RWPE2 (cell line): ENCODE measurements at regions not wholly inside any gene's neighbourhood (a gene's known extent, or its start where the extent isn't known, plus 50 kb on each side); places are given as distances from the start of the nearest gene placed in this dataset.
"Not testable (repeated sequence)": the region's sequence is repeated elsewhere in the genome, so short reads cannot be mapped to it uniquely, and the experiment has no call there.

ENCODE experiments used
- ATAC-seq: fragments of 200-7000 bp; cut with Tn5 transposase; 3 replicates; pipeline ENCODE4 v1.9.1; 2021; ENCODE audit warnings: low read depth
- DNase-seq: peaks from one replicate; pipeline ENCODE4 v3.0.0-alpha.2; 2020; ENCODE audit warnings: low spot score
- H3K27ac ChIP-seq: fragments of 450-650 bp; 2 replicates; pipeline ENCODE4 v1.5.1; 2017; ENCODE audit warnings: mild to moderate bottlenecking; ENCODE audit not compliant: poor library complexity, severe bottlenecking
- H3K27me3 ChIP-seq: fragments of 250-450 bp; sonication (Bioruptor Pico); 2 replicates; pipeline ENCODE4 v1.5.1; 2021; ENCODE audit warnings: mild to moderate bottlenecking, moderate library complexity; ENCODE audit not compliant: insufficient read depth, poor library complexity, severe bottlenecking
- H3K36me3 ChIP-seq: fragments of 250-450 bp; sonication (Bioruptor Pico); 2 replicates; pipeline ENCODE4 v1.5.1; 2020; ENCODE audit warnings: low read depth, mild to moderate bottlenecking, moderate library complexity
- H3K4me1 ChIP-seq: fragments of 250-450 bp; sonication (Bioruptor Pico); 2 replicates; pipeline ENCODE4 v1.5.1; 2021; ENCODE audit warnings: mild to moderate bottlenecking, moderate library complexity; ENCODE audit not compliant: insufficient read depth, poor library complexity, severe bottlenecking
- H3K4me3 ChIP-seq: fragments of 250-450 bp; sonication (Bioruptor Pico); 2 replicates; pipeline ENCODE4 v1.5.1; 2021; ENCODE audit warnings: mild to moderate bottlenecking, moderate library complexity; ENCODE audit not compliant: severe bottlenecking
- H3K9me3 ChIP-seq: fragments of 250-450 bp; sonication (Bioruptor Pico); 2 replicates; pipeline ENCODE4 v1.5.1; 2021; ENCODE audit warnings: mild to moderate bottlenecking, moderate library complexity; ENCODE audit not compliant: severe bottlenecking
- CTCF ChIP-seq: fragments of 450-650 bp; IDR thresholded peaks from one replicate; pipeline ENCODE4 v1.5.1; 2017; ENCODE audit warnings: mild to moderate bottlenecking, moderate library complexity; ENCODE audit not compliant: poor library complexity, severe bottlenecking

GRCh38 chr5:104048231-104048630, 485.6 kb upstream of the NUDT12 start:
- no peak overlapping the region for H3K4me3 ChIP-seq
- no peak overlapping the region for H3K27ac ChIP-seq
- H3K36me3 ChIP-seq = no peaks in the 10 kb centered on the region
- ATAC-seq = no peak
- H3K4me1 ChIP-seq = no peaks in the 10 kb centered on the region
- DNase-seq = no peak
- no peak for TF ChIP-seq CTCF
- no peaks in the 10 kb centered on the region for H3K9me3 ChIP-seq
- peaks cover 3% of the 10 kb centered on the region for H3K27me3 ChIP-seq

GRCh38 chr5:104045987-104046386, 483.4 kb upstream of the NUDT12 start:
- Histone ChIP-seq H3K27ac (no peak overlapping the region), H3K4me1 (no peaks in the 10 kb centered on the region), H3K36me3 (no peaks in the 10 kb centered on the region), H3K27me3 (peaks cover 3% of the 10 kb centered on the region), H3K9me3 (no peaks in the 10 kb centered on the region), H3K4me3 (no peak overlapping the region)
- ATAC-seq = no peak
- TF ChIP-seq CTCF = no peak
- no peak for DNase-seq

- H3K4me3 ChIP-seq, H3K36me3 ChIP-seq, ATAC-seq, DNase-seq, H3K27me3 ChIP-seq, H3K9me3 ChIP-seq, H3K4me1 ChIP-seq, H3K27ac ChIP-seq: not testable (repeated sequence)
These were observed 477.3 kb upstream of the NUDT12 start for GRCh38 chr5:104039871-104040270.

DNA sequence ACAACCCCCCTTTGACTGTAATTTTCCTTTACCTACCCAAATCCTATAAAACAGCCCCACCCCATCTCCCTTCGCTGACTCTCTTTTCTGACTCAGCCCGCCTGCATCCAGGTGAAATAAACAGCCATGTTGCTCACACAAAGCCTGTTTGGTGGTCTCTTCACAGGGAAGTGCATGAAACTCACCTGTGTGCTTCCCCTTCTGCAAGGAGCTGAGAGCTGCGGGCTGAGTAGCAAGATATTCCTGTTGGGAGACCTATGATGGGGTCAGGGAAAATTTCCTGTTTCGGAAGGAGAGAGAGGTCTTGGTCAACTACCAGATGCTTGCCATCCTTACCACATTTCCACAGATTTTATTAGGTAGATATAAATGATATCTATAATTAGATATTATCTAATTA, 474.5 kb upstream of the NUDT12 start:
- not testable (repeated sequence) for DNase-seq, H3K27ac ChIP-seq, H3K4me3 ChIP-seq, H3K36me3 ChIP-seq, H3K27me3 ChIP-seq, H3K9me3 ChIP-seq, H3K4me1 ChIP-seq, ATAC-seq

- not testable (repeated sequence) for ATAC-seq, H3K4me1 ChIP-seq, H3K27me3 ChIP-seq, H3K27ac ChIP-seq, H3K36me3 ChIP-seq, DNase-seq, H3K4me3 ChIP-seq, H3K9me3 ChIP-seq
These were observed 470.6 kb upstream of the NUDT12 start for GRCh38 chr5:104033186-104033585.

DNA sequence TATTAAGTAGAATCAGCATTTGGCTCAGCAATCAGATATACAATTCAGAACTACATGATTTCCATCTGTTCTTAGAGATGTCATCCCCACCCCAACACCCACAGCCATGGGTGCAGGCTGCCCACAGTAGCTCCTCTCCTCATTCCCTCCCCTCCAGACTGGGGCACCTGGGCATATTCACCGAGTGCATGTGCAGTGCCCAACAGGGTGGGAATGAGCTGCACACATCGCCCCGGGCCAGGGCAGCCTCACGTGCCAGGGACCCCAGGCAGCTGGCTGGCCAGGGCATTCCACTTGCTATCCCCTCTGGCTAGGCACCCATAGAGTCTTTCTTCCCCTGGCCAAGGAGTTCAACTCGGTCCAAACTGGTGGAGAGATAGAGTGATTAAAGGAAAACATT, 461.9 kb upstream of the NUDT12 start:
- no peaks in the 10 kb centered on the region for H3K27me3 ChIP-seq
- DNase-seq = no peak
- no peaks in the 10 kb centered on the region for H3K4me1 ChIP-seq
- H3K4me3 ChIP-seq = no peak overlapping the region
- H3K36me3 ChIP-seq = no peaks in the 10 kb centered on the region
- no peak for TF ChIP-seq CTCF
- H3K27ac ChIP-seq = no peak overlapping the region
- no peaks in the 10 kb centered on the region for H3K9me3 ChIP-seq
- ATAC-seq = no peak
